AG09309 (cell line): ENCODE measurements at regions not wholly inside any gene's neighbourhood (a gene's known extent, or its start where the extent isn't known, plus 50 kb on each side); places are given as distances from the start of the nearest gene placed in this dataset.

Source experiments
- DNase-seq: peaks from one replicate; pipeline ENCODE4 v3.0.0-alpha.2; 2010; ENCODE audit warnings: low read depth
- H3K4me3 ChIP-seq: 2 replicates; pipeline ENCODE4 v1.5.1; 2011; ENCODE audit warnings: mild to moderate bottlenecking, low read depth, low read length, moderate library complexity; ENCODE audit not compliant: control insufficient read depth
- TF ChIP-seq, protein P1 (sequence below): IDR thresholded peaks from 2 replicates; pipeline ENCODE4 v1.5.1; 2011; ENCODE audit warnings: mild to moderate bottlenecking, low read depth, low read length, inconsistent platforms; ENCODE audit not compliant: insufficient read depth, control insufficient read depth; ENCODE audit errors: missing control alignments

GRCh38 chr4:22988526-22988925 lies 295.8 kb downstream of the GBA3 start:
- no peak overlapping the region for H3K4me3 ChIP-seq
- no peak for DNase-seq
- TF ChIP-seq, protein P1, sequence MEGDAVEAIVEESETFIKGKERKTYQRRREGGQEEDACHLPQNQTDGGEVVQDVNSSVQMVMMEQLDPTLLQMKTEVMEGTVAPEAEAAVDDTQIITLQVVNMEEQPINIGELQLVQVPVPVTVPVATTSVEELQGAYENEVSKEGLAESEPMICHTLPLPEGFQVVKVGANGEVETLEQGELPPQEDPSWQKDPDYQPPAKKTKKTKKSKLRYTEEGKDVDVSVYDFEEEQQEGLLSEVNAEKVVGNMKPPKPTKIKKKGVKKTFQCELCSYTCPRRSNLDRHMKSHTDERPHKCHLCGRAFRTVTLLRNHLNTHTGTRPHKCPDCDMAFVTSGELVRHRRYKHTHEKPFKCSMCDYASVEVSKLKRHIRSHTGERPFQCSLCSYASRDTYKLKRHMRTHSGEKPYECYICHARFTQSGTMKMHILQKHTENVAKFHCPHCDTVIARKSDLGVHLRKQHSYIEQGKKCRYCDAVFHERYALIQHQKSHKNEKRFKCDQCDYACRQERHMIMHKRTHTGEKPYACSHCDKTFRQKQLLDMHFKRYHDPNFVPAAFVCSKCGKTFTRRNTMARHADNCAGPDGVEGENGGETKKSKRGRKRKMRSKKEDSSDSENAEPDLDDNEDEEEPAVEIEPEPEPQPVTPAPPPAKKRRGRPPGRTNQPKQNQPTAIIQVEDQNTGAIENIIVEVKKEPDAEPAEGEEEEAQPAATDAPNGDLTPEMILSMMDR, result no peak

GRCh38 chr4:22987870-22988269 lies 295.1 kb downstream of the GBA3 start:
- H3K4me3 ChIP-seq, result no peak overlapping the region
- no peak for DNase-seq
- TF ChIP-seq, protein P1, result no peak

- TF ChIP-seq, protein P1, result no peak
- DNase-seq, result no peak
- H3K4me3 ChIP-seq, result no peak overlapping the region
Observed at GRCh38 chr4:22986881-22987280, 294.1 kb downstream of the GBA3 start.

DNA sequence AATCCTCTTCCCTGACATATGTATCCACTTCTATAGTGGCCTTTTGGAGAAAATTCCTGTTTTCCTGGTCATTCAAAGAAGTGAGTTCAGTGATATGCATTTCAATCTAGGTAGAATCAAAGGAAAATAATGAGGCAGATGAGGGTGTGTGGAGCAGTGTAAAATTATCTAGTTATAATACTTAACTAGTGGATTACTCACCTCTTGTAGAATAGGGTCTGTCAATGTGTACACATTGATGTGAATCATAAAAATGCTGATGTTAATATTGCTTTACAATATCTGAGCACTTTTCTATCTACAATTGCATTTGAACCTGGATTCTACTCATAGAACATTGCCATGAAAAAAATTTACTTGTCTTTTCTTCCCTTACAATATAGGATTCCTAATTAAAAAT lies 293.5 kb downstream of the GBA3 start:
- TF ChIP-seq, protein P1, result no peak
- no peak overlapping the region for H3K4me3 ChIP-seq
- DNase-seq, result no peak

- no peak overlapping the region for H3K4me3 ChIP-seq
- TF ChIP-seq, protein P1, result no peak
- DNase-seq, result no peak
Observed at GRCh38 chr4:22984390-22984789, 291.7 kb downstream of the GBA3 start.

GRCh38 chr4:22978656-22979055 lies 285.9 kb downstream of the GBA3 start:
- DNase-seq, result no peak
- TF ChIP-seq, protein P1, result no peak
- no peak overlapping the region for H3K4me3 ChIP-seq

DNA sequence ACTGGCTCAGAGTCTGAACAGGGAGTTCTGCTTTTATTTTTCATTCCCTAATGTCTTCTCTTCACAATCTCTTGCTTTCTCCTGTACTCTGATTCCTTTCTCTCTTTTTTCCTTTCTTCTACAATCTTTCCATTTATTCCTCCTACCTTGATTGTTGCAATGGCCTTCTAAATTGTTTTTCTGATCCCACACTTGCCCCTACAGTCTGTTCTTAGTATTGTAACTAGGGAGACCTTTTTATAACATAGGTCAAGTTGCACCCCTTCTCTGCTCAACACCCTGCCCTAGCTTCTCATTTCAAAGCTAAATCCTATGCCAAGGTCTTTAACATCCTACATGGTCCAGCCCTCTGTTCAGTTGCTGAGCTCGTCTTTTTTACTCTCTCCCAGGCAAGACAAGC lies 277.9 kb downstream of the GBA3 start:
- DNase-seq, result no peak

More for the DNA sequence above, 277.9 kb downstream of the GBA3 start:
- TF ChIP-seq, protein P1, result no peak
- H3K4me3 ChIP-seq, result no peak overlapping the region
